Choroid plexus epithelial cell (primary cell): ENCODE measurements at regions not wholly inside any gene's neighbourhood (a gene's known extent, or its start where the extent isn't known, plus 50 kb on each side); places are given as distances from the start of the nearest gene placed in this dataset.
"Not testable (repeated sequence)": the region's sequence is repeated elsewhere in the genome, so short reads cannot be mapped to it uniquely, and the experiment has no call there.

Source experiments
- DNase-seq: peaks from one replicate; pipeline ENCODE4 v3.0.0-alpha.2; 2010; ENCODE audit warnings: low read depth
- H3K4me3 ChIP-seq: 2 replicates; pipeline ENCODE4 v1.5.1; 2011; ENCODE audit warnings: low read depth, mild to moderate bottlenecking, control low read depth, low read length, moderate library complexity
- TF ChIP-seq, protein P1 (sequence below): conservative IDR thresholded peaks from 2 replicates; pipeline ENCODE4 v1.5.1; 2011; ENCODE audit warnings: low read depth, mild to moderate bottlenecking, control low read depth, inconsistent platforms, low read length, moderate library complexity

DNA sequence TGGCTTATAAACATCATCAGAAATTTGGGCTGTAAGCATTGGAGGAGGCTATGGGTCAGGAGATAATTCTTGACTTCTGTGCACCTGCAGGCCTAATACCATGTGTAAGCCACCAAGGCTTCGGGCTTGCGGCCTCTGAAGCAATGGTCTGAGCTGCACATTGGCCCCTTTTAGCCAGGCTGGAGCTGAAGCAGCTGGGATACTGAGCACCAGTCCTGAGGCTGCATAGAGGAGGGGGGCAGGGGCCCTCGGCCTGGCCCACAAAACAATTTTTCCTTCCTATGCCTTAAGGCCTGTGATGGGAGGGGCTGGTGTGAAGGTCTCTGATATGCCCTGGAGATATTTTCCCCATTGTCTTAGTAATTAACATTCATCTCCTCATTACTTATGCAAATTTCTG lies 373.0 kb upstream of the HTR2C start:
- TF ChIP-seq, protein P1, sequence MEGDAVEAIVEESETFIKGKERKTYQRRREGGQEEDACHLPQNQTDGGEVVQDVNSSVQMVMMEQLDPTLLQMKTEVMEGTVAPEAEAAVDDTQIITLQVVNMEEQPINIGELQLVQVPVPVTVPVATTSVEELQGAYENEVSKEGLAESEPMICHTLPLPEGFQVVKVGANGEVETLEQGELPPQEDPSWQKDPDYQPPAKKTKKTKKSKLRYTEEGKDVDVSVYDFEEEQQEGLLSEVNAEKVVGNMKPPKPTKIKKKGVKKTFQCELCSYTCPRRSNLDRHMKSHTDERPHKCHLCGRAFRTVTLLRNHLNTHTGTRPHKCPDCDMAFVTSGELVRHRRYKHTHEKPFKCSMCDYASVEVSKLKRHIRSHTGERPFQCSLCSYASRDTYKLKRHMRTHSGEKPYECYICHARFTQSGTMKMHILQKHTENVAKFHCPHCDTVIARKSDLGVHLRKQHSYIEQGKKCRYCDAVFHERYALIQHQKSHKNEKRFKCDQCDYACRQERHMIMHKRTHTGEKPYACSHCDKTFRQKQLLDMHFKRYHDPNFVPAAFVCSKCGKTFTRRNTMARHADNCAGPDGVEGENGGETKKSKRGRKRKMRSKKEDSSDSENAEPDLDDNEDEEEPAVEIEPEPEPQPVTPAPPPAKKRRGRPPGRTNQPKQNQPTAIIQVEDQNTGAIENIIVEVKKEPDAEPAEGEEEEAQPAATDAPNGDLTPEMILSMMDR = no peak
- DNase-seq = no peak
- no peak overlapping the region for H3K4me3 ChIP-seq

DNA sequence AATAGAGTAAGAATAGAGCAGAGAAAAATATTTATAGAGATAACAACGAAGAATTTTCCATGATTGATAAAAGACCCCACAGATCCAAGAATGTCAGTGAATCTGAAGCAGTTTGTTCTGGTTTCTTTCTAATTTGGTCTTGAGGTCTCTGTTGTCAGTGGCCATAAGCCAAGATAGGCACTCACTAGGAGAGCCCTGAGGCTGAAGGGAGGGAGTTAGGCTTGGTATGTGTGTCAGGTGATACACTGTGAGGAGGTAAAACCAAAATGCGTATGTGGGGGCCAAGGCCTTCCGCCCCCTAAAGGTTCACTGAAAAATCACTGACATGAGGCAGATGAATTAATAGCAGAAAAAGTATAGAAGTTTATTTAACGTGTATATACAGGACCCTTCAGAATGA lies 382.3 kb upstream of the HTR2C start:
- H3K4me3 ChIP-seq = no peak overlapping the region
- TF ChIP-seq, protein P1 = no peak
- DNase-seq = no peak

DNA sequence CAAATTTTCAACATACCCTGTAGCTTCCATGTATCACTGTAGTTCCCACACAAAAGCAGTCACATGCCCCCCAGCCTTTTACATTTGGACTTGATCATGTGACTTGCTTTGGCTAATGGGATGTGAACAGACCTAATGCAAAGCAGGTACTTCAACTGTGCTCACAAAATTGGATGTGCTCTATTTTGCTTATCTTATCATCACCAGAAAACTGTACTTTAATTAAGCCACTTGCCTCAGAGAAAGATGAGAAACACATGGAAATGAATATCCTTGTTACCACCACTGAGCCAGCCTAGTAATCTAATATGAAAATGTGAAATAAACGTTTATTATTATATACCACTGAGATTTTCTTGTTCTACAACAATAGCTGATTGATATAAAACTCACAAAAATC lies 402.7 kb upstream of the HTR2C start:
- TF ChIP-seq, protein P1 = no peak
- no peak for DNase-seq

DNA sequence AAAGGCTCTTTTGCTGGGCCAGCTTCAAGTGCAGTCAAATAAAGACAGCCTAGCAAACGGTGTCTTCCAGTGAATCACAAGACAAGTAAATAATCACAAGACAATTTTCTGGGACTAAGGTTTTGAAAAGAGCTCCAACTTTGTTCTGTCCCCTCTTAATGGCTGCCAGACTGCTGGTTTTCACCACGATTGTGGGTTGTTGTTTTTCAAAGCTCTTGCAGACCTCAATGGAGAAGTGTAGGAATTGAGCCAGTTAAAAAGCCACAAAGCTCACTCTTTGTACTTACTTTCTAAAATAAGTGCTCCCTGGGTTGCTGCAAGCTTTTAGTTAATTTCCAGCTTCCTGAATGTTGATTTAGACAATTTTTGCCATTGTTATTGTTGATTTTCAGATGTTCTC lies 405.8 kb upstream of the HTR2C start:
- TF ChIP-seq, protein P1 = no peak
- H3K4me3 ChIP-seq = no peak overlapping the region
- no peak for DNase-seq

More for the DNA sequence above, 402.7 kb upstream of the HTR2C start:
- H3K4me3 ChIP-seq = no peak overlapping the region

DNA sequence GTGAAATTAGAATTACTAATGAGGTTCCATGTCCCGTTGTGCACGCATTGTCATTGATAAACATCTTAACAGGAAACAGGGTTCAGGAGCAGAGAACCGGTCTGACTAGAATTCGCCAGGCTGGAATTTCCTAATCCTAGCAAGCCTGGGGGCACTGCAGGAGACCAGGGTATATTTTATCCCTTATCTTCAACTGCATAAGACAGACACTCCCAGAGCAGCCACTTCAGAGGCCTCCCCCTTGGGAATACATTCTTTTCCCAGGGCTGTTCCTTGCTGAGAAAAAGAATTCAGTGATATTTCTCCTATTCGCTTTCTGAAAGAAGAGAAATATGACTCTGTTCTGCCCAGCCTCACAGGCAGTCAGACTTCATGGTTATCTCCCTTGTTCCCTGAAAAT lies 416.6 kb upstream of the HTR2C start:
- not testable (repeated sequence) for H3K4me3 ChIP-seq, DNase-seq

DNA sequence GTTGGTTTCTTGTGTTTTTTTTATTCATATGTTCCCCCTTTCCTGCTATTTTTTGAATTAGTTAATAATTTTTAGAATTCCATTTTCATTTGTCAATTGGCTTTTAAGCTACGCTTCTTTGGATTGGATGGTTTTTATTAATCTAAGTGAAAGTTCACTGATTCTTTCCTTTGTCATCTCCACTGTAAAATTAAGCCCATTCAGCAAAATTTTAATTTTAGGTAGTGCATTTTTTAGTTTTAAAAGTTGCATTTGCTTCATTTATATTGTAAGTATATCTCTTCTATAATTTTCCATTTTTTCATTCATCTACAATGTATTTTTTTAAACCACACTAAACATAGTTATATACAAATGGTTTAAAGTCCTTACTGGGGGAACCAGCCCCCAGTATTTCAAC lies 417.3 kb upstream of the HTR2C start:
- DNase-seq = no peak
- H3K4me3 ChIP-seq = no peak overlapping the region
- TF ChIP-seq, protein P1 = no peak

DNA sequence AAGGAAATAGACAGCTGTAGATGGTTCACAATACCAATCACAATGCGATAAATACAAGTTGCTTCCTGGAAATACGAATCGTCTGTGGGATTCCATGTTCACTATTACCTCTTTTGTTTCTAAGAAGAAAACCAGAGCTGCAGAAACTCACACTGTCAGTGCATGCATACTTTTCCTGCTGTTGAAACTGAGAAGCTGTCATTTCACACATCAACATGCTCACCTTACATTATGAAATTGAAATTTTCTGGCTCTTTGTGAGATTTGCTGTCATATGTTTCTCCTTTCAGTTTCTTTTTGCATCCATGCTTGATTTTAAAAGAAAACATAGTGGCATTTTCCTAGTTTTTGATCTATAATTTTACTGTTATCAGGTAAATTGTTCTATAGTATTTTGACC lies 418.3 kb upstream of the HTR2C start:
- no peak for DNase-seq
- H3K4me3 ChIP-seq = no peak overlapping the region
- TF ChIP-seq, protein P1 = no peak
